ENCODE measurements at regions not wholly inside any gene's neighbourhood (a gene's known extent, or its start where the extent isn't known, plus 50 kb on each side); places are given as distances from the start of the nearest gene placed in this dataset.

DNA sequence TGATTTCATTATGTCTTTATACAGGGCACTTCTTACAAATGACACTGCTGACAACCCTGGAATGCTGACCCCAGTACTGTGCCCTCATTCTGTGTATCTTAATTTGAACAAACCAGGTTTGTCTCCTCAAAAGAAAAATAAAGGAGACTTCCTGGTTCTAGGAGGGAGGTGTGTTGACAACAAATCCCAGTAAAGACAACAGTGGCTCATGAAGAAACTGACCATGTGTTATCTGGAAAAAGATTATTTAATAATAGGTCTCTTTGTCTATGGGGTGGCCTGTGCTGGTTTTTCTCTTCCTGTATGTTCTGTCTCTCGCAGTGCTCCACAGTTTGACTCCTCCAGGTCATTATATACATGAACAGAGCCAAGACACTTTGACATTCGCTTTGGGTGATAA, 454.6 kb downstream of the LMO4 start:
- 87 to 93% methylated on average over 2 of the region's 2 CpGs for WGBS, 2 donors

GRCh38 chr1:87785386-87785785, 456.7 kb downstream of the LMO4 start:
- WGBS, 2 donors, result 56 to 70% methylated on average over 1 of the region's 1 CpG
- Histone ChIP-seq H3K9me3 (ENCODE audit: control insufficient read depth in 2 of 2, insufficient read depth in 1 of 2, low read depth in 1 of 2, low read length in 1 of 2) (no peaks in the 10 kb centered on the region), H3K4me3 (ENCODE audit: low read depth in 1 of 2, low read length in 2 of 2) (no peak overlapping the region), H3K4me1 (ENCODE audit: control insufficient read depth in 2 of 2, insufficient read depth in 2 of 2, low read length in 1 of 2) (no peaks in the 10 kb centered on the region), H3K27me3 (ENCODE audit: control insufficient read depth in 1 of 2, insufficient read depth in 2 of 2, low read length in 2 of 2) (no peaks in the 10 kb centered on the region), H3K27ac (ENCODE audit: low read depth in 2 of 2, low read length in 1 of 2) (no peak overlapping the region), H3K36me3 (ENCODE audit: control insufficient read depth in 2 of 2, insufficient read depth in 2 of 2, low read length in 1 of 2) (no peaks in the 10 kb centered on the region)

More for the DNA sequence above, 454.6 kb downstream of the LMO4 start:
- Histone ChIP-seq H3K27me3 (ENCODE audit: control insufficient read depth in 1 of 2, insufficient read depth in 2 of 2, low read length in 2 of 2) (no peaks in the 10 kb centered on the region), H3K27ac (ENCODE audit: low read depth in 2 of 2, low read length in 1 of 2) (no peak overlapping the region), H3K36me3 (ENCODE audit: control insufficient read depth in 2 of 2, insufficient read depth in 2 of 2, low read length in 1 of 2) (no peaks in the 10 kb centered on the region), H3K9me3 (ENCODE audit: control insufficient read depth in 2 of 2, insufficient read depth in 1 of 2, low read depth in 1 of 2, low read length in 1 of 2) (no peaks in the 10 kb centered on the region), H3K4me3 (ENCODE audit: low read depth in 1 of 2, low read length in 2 of 2) (no peak overlapping the region), H3K4me1 (ENCODE audit: control insufficient read depth in 2 of 2, insufficient read depth in 2 of 2, low read length in 1 of 2) (no peaks in the 10 kb centered on the region)

DNA sequence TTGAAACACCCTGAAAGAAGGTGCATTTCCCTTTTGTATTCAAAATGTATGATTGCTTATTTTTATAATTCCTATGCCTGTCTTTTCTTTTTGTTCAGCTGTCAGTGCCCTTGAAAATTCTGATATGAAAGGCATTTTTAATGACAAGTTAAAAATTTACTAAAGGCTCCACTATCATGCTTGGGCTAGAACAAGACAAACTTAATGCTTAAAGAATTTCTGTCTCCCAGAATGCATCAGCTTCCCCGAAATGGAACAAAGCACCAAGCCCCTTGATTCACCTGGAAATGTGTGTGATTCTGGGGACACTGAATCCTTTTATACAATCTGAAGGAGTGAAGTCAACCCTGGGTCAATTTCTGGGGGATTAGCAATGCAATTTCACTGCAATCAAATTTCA, 457.5 kb downstream of the LMO4 start:
- H3K27me3 ChIP-seq (ENCODE audit: control insufficient read depth in 1 of 2, insufficient read depth in 2 of 2, low read length in 2 of 2), result no peaks in the 10 kb centered on the region
- no peaks in the 10 kb centered on the region for H3K4me1 ChIP-seq (ENCODE audit: control insufficient read depth in 2 of 2, insufficient read depth in 2 of 2, low read length in 1 of 2)
- no peak overlapping the region for H3K4me3 ChIP-seq (ENCODE audit: low read depth in 1 of 2, low read length in 2 of 2)
- H3K27ac ChIP-seq (ENCODE audit: low read depth in 2 of 2, low read length in 1 of 2), result no peak overlapping the region
- H3K36me3 ChIP-seq (ENCODE audit: control insufficient read depth in 2 of 2, insufficient read depth in 2 of 2, low read length in 1 of 2), result no peaks in the 10 kb centered on the region
- WGBS, 2 donors, result 73 to 86% methylated on average over 1 of the region's 1 CpG
- H3K9me3 ChIP-seq (ENCODE audit: control insufficient read depth in 2 of 2, insufficient read depth in 1 of 2, low read depth in 1 of 2, low read length in 1 of 2), result no peaks in the 10 kb centered on the region

GRCh38 chr1:87786861-87787545, 458.3 kb downstream of the LMO4 start:
- WGBS, 2 donors, result 79 to 87% methylated on average over 5 of the region's 5 CpGs
- Histone ChIP-seq H3K27ac (ENCODE audit: low read depth in 2 of 2, low read length in 1 of 2) (no peak overlapping the region), H3K4me3 (ENCODE audit: low read depth in 1 of 2, low read length in 2 of 2) (no peak overlapping the region), H3K4me1 (ENCODE audit: control insufficient read depth in 2 of 2, insufficient read depth in 2 of 2, low read length in 1 of 2) (no peaks in the 10 kb centered on the region), H3K9me3 (ENCODE audit: control insufficient read depth in 2 of 2, insufficient read depth in 1 of 2, low read depth in 1 of 2, low read length in 1 of 2) (no peaks in the 10 kb centered on the region), H3K36me3 (ENCODE audit: control insufficient read depth in 2 of 2, insufficient read depth in 2 of 2, low read length in 1 of 2) (no peaks in the 10 kb centered on the region), H3K27me3 (ENCODE audit: control insufficient read depth in 1 of 2, insufficient read depth in 2 of 2, low read length in 2 of 2) (no peaks in the 10 kb centered on the region)

DNA sequence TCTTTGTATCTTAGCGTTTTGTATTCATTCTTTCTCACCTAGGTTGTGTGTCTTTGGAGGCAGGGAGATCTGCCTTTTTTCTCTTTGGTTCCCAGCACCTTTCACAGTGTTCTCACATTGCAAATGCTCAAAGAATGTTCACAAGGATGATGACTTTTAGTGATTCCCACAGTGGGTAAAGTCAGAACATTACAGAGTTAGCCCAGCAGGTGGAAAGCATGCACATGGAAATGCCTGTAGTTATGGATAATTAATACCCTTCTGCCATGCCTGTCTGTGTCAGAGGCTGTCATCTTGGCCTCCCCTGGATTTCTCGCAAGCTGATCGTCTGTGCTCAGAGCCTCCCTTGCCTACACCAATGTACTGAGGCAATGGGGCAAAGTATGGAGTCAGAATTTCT, 458.9 kb downstream of the LMO4 start:
- Histone ChIP-seq H3K4me1 (ENCODE audit: control insufficient read depth in 2 of 2, insufficient read depth in 2 of 2, low read length in 1 of 2) (no peaks in the 10 kb centered on the region), H3K27ac (ENCODE audit: low read depth in 2 of 2, low read length in 1 of 2) (no peak overlapping the region), H3K9me3 (ENCODE audit: control insufficient read depth in 2 of 2, insufficient read depth in 1 of 2, low read depth in 1 of 2, low read length in 1 of 2) (no peaks in the 10 kb centered on the region), H3K4me3 (ENCODE audit: low read depth in 1 of 2, low read length in 2 of 2) (no peak overlapping the region), H3K36me3 (ENCODE audit: control insufficient read depth in 2 of 2, insufficient read depth in 2 of 2, low read length in 1 of 2) (no peaks in the 10 kb centered on the region), H3K27me3 (ENCODE audit: control insufficient read depth in 1 of 2, insufficient read depth in 2 of 2, low read length in 2 of 2) (no peaks in the 10 kb centered on the region)
- 49 to 59% methylated on average over 3 of the region's 3 CpGs for WGBS, 2 donors

GRCh38 chr1:87790756-87791155, 462.1 kb downstream of the LMO4 start:
- no peak overlapping the region for H3K27ac ChIP-seq (ENCODE audit: low read depth in 2 of 2, low read length in 1 of 2)
- H3K4me3 ChIP-seq (ENCODE audit: low read depth in 1 of 2, low read length in 2 of 2), result no peak overlapping the region
- no peaks in the 10 kb centered on the region for H3K4me1 ChIP-seq (ENCODE audit: control insufficient read depth in 2 of 2, insufficient read depth in 2 of 2, low read length in 1 of 2)
- no peaks in the 10 kb centered on the region for H3K36me3 ChIP-seq (ENCODE audit: control insufficient read depth in 2 of 2, insufficient read depth in 2 of 2, low read length in 1 of 2)
- WGBS, 2 donors, result 74 to 77% methylated on average over 2 of the region's 2 CpGs
- H3K27me3 ChIP-seq (ENCODE audit: control insufficient read depth in 1 of 2, insufficient read depth in 2 of 2, low read length in 2 of 2), result no peaks in the 10 kb centered on the region
- H3K9me3 ChIP-seq (ENCODE audit: control insufficient read depth in 2 of 2, insufficient read depth in 1 of 2, low read depth in 1 of 2, low read length in 1 of 2), result no peaks in the 10 kb centered on the region

DNA sequence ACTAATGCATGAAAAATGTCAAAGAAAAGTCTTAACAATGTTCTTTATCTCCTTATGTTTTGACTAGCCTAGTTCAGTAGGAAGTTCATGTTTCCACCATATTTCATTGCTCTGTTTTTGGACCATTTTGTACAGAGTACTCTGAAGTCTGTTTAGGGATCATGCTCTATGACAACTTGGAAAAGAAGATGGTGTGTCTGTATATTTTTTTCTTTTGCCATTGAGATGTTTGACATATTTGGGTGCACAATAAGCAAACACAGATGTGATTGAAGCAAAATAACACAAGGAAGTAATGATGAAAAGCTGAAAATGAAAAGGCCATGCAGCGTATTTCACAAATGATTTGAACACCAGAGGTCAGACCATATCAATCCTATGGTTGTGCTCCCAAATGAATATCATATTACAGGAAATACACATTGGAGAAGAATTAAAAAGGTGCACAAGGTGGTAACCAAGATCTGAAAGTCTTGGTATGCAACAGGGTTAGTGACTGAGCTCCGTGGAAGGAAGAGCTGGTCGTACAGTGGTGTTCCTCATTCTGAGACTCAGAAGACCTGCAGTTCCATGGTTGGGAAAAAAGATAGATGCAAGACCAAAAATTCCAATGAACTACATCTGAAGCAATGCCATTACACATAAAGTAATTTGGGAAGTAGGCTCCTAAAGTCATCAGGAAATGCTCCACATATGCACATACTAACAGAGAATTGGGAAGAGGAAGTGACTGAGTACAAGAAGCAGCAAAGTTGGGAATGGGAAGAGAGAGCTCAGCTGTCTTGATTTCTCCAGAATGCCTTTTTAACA, 463.5 kb downstream of the LMO4 start:
- Histone ChIP-seq H3K9me3 (ENCODE audit: control insufficient read depth in 2 of 2, insufficient read depth in 1 of 2, low read depth in 1 of 2, low read length in 1 of 2) (no peaks in the 10 kb centered on the region), H3K27me3 (ENCODE audit: control insufficient read depth in 1 of 2, insufficient read depth in 2 of 2, low read length in 2 of 2) (no peaks in the 10 kb centered on the region), H3K36me3 (ENCODE audit: control insufficient read depth in 2 of 2, insufficient read depth in 2 of 2, low read length in 1 of 2) (no peaks in the 10 kb centered on the region), H3K4me1 (ENCODE audit: control insufficient read depth in 2 of 2, insufficient read depth in 2 of 2, low read length in 1 of 2) (no peaks in the 10 kb centered on the region), H3K4me3 (ENCODE audit: low read depth in 1 of 2, low read length in 2 of 2) (no peak overlapping the region), H3K27ac (ENCODE audit: low read depth in 2 of 2, low read length in 1 of 2) (no peak overlapping the region)
- WGBS, 2 donors, result 85 to 88% methylated on average over 3 of the region's 3 CpGs

DNA sequence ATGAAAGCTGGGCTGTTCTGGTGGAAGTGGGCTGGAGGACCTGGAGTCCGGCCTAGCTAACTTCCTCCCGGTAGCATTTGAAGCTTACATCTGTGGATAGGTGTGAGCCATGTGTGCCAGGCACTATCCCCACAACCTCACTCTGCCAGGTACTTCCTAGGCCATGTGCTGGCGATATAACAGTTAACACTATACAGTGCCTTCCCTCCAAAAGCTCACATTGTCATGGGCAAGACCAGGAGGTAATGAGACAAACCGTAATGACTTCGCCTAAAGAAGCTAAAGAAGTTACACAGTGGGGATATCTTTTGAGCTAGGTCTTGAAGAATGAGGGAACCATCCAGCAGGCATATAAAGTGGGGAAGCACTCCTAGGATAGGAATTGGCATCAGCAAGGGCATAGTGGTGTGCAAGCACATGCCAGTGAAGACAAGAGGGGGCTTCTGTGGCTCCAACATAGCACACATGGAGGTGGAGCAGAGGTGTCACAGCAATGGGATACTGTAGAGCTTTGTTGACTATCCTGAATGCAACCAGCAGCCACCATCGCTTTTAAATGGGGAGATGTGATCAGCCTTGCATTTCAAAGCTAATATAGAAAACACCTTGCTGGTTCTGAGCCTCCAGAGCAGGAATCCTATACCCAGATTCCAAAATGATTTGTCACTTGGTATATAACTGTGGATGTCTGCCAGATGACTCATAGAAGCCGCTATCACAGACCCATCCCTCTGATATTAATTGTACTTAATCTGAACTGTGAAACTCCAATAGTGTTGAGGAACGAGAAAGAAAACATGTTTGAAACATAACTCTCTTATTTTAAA, 466.3 kb downstream of the LMO4 start:
- Histone ChIP-seq H3K9me3 (ENCODE audit: control insufficient read depth in 2 of 2, insufficient read depth in 1 of 2, low read depth in 1 of 2, low read length in 1 of 2) (no peaks in the 10 kb centered on the region), H3K36me3 (ENCODE audit: control insufficient read depth in 2 of 2, insufficient read depth in 2 of 2, low read length in 1 of 2) (no peaks in the 10 kb centered on the region), H3K27ac (ENCODE audit: low read depth in 2 of 2, low read length in 1 of 2) (no peak overlapping the region), H3K4me3 (ENCODE audit: low read depth in 1 of 2, low read length in 2 of 2) (no peak overlapping the region), H3K4me1 (ENCODE audit: control insufficient read depth in 2 of 2, insufficient read depth in 2 of 2, low read length in 1 of 2) (no peaks in the 10 kb centered on the region), H3K27me3 (ENCODE audit: control insufficient read depth in 1 of 2, insufficient read depth in 2 of 2, low read length in 2 of 2) (no peaks in the 10 kb centered on the region)
- 72 to 76% methylated on average over 8 of the region's 8 CpGs for WGBS, 2 donors

DNA sequence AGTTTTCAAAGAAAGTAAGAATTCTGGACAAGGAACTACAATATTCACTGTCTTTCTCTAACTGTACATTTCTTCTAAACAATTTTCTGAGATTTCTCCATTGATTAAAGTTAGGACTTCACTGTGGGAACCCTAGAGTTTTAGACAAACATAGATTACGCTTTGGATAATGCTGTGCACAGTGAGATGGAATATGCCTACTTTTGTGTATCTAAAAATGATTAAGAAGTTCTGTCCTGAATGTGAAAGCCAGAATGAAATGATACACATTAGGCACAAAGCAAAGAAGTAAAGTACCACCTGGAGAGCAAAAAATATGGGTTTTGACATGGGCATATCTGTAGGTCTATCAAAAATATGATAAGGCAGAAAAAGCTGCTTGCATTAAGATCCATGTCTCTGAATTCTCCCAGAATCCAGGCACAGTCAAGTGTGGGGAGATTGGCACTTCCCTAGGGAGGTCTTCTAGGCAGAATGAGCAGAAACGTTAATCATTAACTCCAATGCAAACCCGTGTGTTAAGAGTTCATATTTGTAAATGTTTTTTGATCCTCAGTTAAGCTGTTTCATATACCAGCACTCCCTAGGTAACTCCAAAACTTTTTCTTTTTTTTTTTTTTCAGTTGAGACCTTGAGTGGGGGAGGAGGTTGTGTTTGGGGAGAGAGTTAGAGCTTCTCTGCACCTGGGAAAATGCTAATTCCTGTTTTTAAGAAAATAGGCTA, 467.1 kb downstream of the LMO4 start:
- Histone ChIP-seq H3K36me3 (ENCODE audit: control insufficient read depth in 2 of 2, insufficient read depth in 2 of 2, low read length in 1 of 2) (no peaks in the 10 kb centered on the region), H3K9me3 (ENCODE audit: control insufficient read depth in 2 of 2, insufficient read depth in 1 of 2, low read depth in 1 of 2, low read length in 1 of 2) (no peaks in the 10 kb centered on the region), H3K27me3 (ENCODE audit: control insufficient read depth in 1 of 2, insufficient read depth in 2 of 2, low read length in 2 of 2) (no peaks in the 10 kb centered on the region), H3K4me1 (ENCODE audit: control insufficient read depth in 2 of 2, insufficient read depth in 2 of 2, low read length in 1 of 2) (no peaks in the 10 kb centered on the region), H3K4me3 (ENCODE audit: low read depth in 1 of 2, low read length in 2 of 2) (no peak overlapping the region), H3K27ac (ENCODE audit: low read depth in 2 of 2, low read length in 1 of 2) (no peak overlapping the region)
- WGBS, 2 donors, result 63 to 71% methylated on average over 3 of the region's 3 CpGs

All from esophagus (tissue), 2 donors.